ENCODE measurements at regions not wholly inside any gene's neighbourhood (a gene's known extent, or its start where the extent isn't known, plus 50 kb on each side); places are given as distances from the start of the nearest gene placed in this dataset.

DNA sequence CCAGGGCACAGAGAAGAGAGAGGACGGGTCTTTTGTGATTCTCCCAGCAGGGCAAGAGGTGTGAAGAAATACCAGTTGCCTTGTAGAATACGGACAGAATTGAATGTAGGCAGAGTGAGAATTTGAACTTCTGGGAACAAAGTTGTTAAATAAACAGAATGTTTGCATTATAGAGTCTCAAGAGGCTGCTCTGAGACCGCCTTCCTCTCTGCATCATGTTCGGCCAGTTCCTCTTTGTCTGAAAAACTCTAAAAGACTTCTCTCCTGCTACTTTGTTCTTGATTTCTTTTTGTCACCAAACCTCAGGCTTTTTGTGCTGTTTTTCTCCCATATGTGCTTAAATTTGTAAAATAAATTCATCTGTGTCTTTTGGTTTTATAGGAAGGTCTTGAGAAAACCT lies 256.4 kb downstream of the DLEU7 start:
- DNase-seq (ENCODE audit: low read depth): no peak
- TF ChIP-seq, protein P1, sequence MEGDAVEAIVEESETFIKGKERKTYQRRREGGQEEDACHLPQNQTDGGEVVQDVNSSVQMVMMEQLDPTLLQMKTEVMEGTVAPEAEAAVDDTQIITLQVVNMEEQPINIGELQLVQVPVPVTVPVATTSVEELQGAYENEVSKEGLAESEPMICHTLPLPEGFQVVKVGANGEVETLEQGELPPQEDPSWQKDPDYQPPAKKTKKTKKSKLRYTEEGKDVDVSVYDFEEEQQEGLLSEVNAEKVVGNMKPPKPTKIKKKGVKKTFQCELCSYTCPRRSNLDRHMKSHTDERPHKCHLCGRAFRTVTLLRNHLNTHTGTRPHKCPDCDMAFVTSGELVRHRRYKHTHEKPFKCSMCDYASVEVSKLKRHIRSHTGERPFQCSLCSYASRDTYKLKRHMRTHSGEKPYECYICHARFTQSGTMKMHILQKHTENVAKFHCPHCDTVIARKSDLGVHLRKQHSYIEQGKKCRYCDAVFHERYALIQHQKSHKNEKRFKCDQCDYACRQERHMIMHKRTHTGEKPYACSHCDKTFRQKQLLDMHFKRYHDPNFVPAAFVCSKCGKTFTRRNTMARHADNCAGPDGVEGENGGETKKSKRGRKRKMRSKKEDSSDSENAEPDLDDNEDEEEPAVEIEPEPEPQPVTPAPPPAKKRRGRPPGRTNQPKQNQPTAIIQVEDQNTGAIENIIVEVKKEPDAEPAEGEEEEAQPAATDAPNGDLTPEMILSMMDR (IDR thresholded peaks at IDR 0.05; ENCODE audit: low read depth, low read length, missing control alignments): no peak
- H3K4me3 ChIP-seq (ENCODE audit: low read depth, low read length): no peak overlapping the region

- H3K4me3 ChIP-seq (ENCODE audit: low read depth, low read length): no peak overlapping the region
- TF ChIP-seq, protein P1 (IDR thresholded peaks at IDR 0.05; ENCODE audit: low read depth, low read length, missing control alignments): no peak
- DNase-seq (ENCODE audit: low read depth): no peak
Observed at GRCh38 chr13:50587645-50588373, 255.7 kb downstream of the DLEU7 start.

- DNase-seq (ENCODE audit: low read depth): no peak
- TF ChIP-seq, protein P1 (IDR thresholded peaks at IDR 0.05; ENCODE audit: low read depth, low read length, missing control alignments): peak; percentile 13
Observed at GRCh38 chr13:50588491-50589130, 254.9 kb downstream of the DLEU7 start.

GRCh38 chr13:50589139-50589538 lies 254.4 kb downstream of the DLEU7 start:
- H3K4me3 ChIP-seq (ENCODE audit: low read depth, low read length): no peak overlapping the region
- TF ChIP-seq, protein P1 (IDR thresholded peaks at IDR 0.05; ENCODE audit: low read depth, low read length, missing control alignments): no peak
- DNase-seq (ENCODE audit: low read depth): no peak

More at GRCh38 chr13:50588491-50589130, 254.9 kb downstream of the DLEU7 start:
- no peak overlapping the region for H3K4me3 ChIP-seq (ENCODE audit: low read depth, low read length)

GRCh38 chr13:50589651-50590054 lies 253.8 kb downstream of the DLEU7 start:
- H3K4me3 ChIP-seq (ENCODE audit: low read depth, low read length): no peak overlapping the region
- DNase-seq (ENCODE audit: low read depth): no peak

DNA sequence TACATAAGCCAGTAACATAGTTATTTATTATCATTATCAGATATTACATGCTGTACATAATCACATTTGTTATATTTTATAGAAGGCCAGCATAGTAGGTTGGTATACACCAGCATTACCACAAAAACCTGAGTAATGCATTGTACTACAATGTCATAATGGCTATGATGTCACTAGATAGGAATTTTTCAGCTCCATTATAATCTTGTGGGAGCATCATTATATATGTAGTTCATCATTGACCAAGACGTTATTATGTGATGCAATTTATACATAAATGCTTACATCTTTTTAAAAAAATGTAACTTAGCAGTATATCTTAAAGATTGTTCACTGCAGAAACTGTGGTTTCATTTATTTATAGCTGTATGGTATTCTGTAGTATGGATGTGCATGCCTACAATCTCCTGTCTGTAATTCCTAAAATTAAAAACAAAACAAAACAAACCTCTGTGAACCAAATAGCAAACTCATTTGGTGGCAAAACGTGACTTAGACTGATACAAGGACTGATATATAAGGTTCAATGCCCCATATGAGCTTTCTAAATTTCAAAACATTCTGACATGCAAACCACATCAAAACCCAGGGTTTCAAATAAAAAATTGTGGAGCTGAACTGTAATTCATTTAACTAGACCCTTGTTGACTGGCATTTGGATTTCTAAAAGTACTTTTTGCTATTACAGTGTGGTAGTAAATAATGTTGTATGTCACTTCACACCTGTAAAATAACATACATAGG lies 250.9 kb downstream of the DLEU7 start:
- TF ChIP-seq, protein P1 (IDR thresholded peaks at IDR 0.05; ENCODE audit: low read depth, low read length, missing control alignments): no peak
- H3K4me3 ChIP-seq (ENCODE audit: low read depth, low read length): no peak overlapping the region
- no peak for DNase-seq (ENCODE audit: low read depth)

More at GRCh38 chr13:50589651-50590054, 253.8 kb downstream of the DLEU7 start:
- TF ChIP-seq, protein P1 (IDR thresholded peaks at IDR 0.05; ENCODE audit: low read depth, low read length, missing control alignments): no peak

All from GM12864 (cell line).